Rectal smooth muscle tissue (tissue), 1 donor: ENCODE measurements at regions not wholly inside any gene's neighbourhood (a gene's known extent, or its start where the extent isn't known, plus 50 kb on each side); places are given as distances from the start of the nearest gene placed in this dataset.

Source experiments
- H3K27ac ChIP-seq: one replicate; pipeline ENCODE4 v1.7.0; 2013; ENCODE audit warnings: low read depth, low read length, inconsistent platforms
- H3K27me3 ChIP-seq: one replicate; pipeline ENCODE4 v1.7.0; 2013; ENCODE audit warnings: low read length; ENCODE audit not compliant: control insufficient read depth, insufficient read depth
- H3K36me3 ChIP-seq: one replicate; pipeline ENCODE4 v1.7.0; 2013; ENCODE audit warnings: low read length; ENCODE audit not compliant: control insufficient read depth, insufficient read depth
- H3K4me1 ChIP-seq: one replicate; pipeline ENCODE4 v1.7.0; 2013; ENCODE audit warnings: low read length; ENCODE audit not compliant: control insufficient read depth, insufficient read depth
- H3K4me3 ChIP-seq: one replicate; pipeline ENCODE4 v1.7.0; 2013; ENCODE audit warnings: low read length
- H3K9ac ChIP-seq: one replicate; pipeline ENCODE4 v1.7.0; 2013; ENCODE audit warnings: low read length

DNA sequence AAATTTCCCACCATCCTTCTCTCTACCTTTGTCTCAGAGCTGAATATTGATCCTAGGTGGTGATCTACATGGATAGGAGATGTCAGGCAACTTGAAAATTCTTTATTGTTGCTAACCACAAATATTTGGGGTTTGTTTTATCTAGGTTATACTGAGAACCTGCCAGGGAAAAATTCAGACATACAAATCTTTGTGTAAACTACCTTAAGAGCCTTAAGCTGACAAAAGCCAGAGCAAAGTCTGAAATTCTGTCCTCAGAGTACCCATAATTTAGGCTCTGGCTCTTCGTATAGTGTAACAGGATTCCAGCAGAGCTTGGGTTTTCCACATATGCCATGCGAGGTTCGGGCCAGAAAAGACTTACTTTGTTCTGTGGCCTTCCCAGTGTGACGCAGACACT lies 406.7 kb upstream of the MAF start:
- Histone ChIP-seq H3K9ac (no peak overlapping the region), H3K4me3 (no peak overlapping the region), H3K36me3 (no peaks in the 10 kb centered on the region), H3K27ac (no peak overlapping the region), H3K27me3 (no peaks in the 10 kb centered on the region), H3K4me1 (peaks cover 12% of the 10 kb centered on the region)

DNA sequence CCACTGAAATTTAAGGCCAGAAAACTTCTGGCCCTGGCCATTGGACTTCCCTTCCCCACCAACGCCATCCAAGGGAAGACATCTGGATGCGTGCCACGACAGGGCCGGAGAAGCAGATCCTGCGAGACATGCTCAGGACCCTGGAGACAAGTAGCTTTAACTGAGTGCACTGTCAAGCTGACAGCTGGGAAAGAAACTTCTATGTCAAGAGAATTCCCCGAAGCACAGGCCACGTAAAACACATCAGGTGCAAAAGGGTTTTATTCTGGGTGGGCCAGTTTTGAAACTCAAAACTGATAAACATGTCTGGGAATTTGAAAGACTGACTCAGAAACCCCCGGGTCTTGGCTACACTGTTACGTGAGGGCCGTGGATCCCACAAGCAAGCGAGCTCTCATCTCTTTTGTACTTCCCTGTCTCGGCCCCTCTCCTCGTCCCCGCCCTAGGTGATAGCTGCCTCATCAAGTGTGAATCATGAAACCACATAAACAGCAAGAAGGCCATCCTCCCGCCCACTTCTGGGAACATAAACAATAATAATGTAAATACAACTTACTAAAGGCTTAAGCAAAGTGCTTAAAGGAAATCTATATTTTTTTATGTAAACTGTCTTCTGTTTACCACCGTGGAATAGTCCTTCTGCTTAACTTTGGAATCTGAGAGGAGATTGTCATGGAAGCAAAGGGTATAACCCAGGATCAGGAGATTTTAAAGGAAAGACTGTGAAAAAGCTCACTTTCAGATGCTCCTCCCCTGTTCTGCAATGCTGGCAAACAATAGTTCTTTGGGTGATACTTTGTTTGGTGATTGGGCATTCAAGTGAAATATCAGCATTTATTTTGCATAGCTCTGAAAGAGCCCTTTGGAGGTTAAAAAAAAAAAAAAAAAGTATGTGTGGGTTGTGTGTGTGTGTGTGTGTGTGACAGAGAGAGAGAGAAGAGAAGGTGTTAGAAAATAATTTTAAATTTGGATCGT lies 406.0 kb upstream of the MAF start:
- H3K36me3 ChIP-seq = no peaks in the 10 kb centered on the region
- H3K4me1 ChIP-seq = peaks cover 12% of the 10 kb centered on the region
- no peak overlapping the region for H3K4me3 ChIP-seq
- no peaks in the 10 kb centered on the region for H3K27me3 ChIP-seq
- no peak overlapping the region for H3K9ac ChIP-seq
- no peak overlapping the region for H3K27ac ChIP-seq

DNA sequence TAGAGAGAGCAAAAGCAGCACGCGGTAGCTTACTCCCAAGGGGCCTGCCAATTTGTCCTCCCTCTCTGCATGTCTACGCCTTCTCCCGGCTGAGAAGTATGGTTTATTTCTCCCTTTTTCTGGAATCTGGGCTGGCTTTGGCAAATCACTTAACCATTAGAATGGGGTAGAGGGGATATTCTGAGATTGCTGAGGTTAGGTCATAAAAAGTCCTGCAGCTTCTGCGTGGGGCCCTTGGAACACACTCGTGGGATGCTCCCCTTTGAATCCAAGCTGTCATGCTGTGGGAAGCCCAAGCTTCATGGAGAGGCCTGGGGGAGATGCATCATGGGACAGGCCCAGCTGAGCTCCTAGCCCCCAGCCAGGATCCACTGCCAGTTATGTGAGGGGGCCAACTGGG lies 403.6 kb upstream of the MAF start:
- Histone ChIP-seq H3K4me3 (no peak overlapping the region), H3K27me3 (no peaks in the 10 kb centered on the region), H3K27ac (no peak overlapping the region), H3K36me3 (no peaks in the 10 kb centered on the region), H3K4me1 (peaks cover 12% of the 10 kb centered on the region), H3K9ac (no peak overlapping the region)

DNA sequence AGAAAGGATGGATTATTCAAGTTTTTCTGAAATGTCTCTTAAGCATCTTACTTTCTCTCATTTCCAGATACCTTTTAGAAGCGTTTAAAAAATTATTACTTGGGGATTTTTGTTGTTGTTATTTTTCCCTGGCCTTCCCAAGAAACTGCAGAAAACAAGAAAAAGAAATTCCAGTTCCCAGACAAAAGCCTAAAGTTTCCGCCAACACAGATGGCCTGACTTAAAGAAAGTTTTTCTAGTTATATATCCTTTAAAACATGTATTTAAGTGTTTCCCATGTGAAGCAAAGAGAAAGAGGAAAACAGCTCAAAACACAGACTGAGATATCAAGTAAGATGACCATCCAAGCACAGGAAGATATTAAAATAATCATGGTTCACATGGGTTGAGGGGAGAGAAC lies 401.7 kb upstream of the MAF start:
- Histone ChIP-seq H3K4me3 (no peak overlapping the region), H3K27ac (no peak overlapping the region), H3K36me3 (no peaks in the 10 kb centered on the region), H3K27me3 (no peaks in the 10 kb centered on the region), H3K9ac (no peak overlapping the region), H3K4me1 (peaks cover 9% of the 10 kb centered on the region)

DNA sequence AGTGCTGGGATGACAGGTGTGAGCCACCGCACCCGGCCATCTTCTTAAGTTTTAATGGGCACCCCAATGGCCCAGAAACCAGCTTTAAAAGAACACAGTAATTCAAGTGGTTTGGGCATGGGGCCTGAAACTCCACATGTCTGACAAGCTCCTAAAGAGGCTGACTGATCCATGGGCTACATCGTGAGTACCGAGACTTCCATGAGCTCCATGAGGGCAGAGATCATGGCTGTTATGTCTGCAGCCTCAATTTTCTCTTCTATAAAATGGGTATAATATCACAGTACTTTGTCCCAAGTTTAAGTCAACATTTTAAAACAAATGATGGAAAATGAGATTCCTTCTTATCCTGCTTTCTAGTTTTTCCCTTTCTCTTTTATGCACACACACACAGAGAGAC lies 397.6 kb upstream of the MAF start:
- Histone ChIP-seq H3K36me3 (no peaks in the 10 kb centered on the region), H3K4me3 (no peak overlapping the region), H3K27me3 (no peaks in the 10 kb centered on the region), H3K4me1 (no peaks in the 10 kb centered on the region), H3K9ac (no peak overlapping the region), H3K27ac (no peak overlapping the region)

DNA sequence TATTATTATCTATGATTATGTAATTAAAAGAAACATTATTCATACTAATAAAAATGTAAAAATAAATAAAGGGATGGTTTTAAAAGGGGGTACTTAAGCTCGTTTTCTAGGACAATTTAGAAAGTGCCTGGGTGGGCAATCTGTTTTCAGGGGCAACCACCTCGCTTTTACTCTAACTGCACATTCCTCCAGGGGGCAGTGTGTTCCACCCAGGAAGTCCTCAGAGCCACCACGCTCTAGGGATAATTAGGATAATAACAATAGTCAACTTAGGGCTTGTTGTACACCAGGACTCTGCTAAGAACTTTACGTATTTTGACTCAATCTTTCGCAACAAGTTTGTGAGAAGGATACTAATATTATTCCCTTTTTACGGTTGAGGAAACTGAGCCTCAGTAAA lies 396.7 kb upstream of the MAF start:
- no peaks in the 10 kb centered on the region for H3K27me3 ChIP-seq
- H3K4me3 ChIP-seq = no peak overlapping the region
- no peaks in the 10 kb centered on the region for H3K36me3 ChIP-seq
- H3K4me1 ChIP-seq = no peaks in the 10 kb centered on the region
- no peak overlapping the region for H3K9ac ChIP-seq
- no peak overlapping the region for H3K27ac ChIP-seq

DNA sequence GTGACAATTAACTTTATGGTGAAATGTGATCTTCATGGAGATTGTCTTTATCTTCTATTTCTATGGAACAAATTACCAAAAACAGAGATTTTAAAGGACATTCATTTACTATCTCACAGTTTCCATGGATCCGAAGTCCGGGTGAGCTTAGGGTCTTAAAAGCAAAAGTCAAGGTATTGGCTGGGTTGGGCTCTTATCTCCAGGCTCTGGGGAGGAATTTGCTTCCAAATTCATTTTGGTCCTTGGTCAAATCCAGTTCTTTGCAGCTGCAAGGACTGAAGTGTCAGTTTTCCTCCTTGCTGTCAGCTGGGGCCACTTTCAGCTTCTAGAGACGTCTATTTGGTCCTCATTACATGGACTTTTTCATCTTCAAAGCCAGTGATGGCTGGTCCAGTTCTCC lies 395.8 kb upstream of the MAF start:
- H3K27ac ChIP-seq = no peak overlapping the region
- no peaks in the 10 kb centered on the region for H3K27me3 ChIP-seq
- H3K4me1 ChIP-seq = no peaks in the 10 kb centered on the region
- no peaks in the 10 kb centered on the region for H3K36me3 ChIP-seq
- H3K9ac ChIP-seq = no peak overlapping the region
- H3K4me3 ChIP-seq = no peak overlapping the region

DNA sequence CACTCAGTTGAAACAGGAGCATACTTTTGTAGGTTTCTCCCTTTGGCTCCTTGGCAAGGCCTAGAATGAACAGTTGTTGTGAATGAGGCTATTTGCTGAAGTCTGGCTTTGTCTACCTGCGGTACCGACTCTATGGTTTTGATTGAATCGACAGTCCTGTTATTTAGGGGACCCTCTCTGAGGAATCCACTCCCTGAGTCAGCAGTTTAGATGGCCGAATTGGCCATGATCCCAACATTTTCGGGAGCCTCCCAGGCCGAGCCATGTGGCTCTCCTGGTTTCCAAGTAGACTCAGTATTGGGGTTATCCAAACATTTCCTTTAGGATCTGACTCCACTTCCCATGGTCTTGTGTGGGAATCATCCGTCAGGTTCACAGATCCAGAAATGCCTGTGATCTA lies 394.8 kb upstream of the MAF start:
- no peak overlapping the region for H3K4me3 ChIP-seq
- H3K36me3 ChIP-seq = no peaks in the 10 kb centered on the region
- no peak overlapping the region for H3K27ac ChIP-seq
- H3K27me3 ChIP-seq = no peaks in the 10 kb centered on the region
- H3K4me1 ChIP-seq = no peaks in the 10 kb centered on the region
- H3K9ac ChIP-seq = no peak overlapping the region

DNA sequence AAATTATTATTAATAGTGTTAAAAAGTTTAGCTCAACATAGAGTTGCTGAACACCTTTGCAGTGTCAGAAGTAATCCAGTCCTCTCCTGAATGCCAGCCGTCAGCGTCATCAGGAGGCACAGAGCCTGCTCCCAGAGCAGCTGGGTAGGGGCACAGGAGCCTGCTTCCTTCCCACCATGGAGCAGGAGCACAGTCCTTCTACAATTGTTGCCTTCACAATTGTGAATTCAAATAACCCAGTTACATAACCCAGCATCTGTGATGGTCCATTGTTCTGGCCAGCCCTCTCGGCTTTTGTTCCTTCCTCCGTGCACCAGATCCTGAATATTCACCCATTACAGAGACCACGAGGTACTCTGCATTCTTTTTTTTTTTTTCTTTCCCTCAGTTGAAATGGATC lies 393.9 kb upstream of the MAF start:
- no peak overlapping the region for H3K9ac ChIP-seq
- no peaks in the 10 kb centered on the region for H3K4me1 ChIP-seq
- no peaks in the 10 kb centered on the region for H3K36me3 ChIP-seq
- H3K27me3 ChIP-seq = no peaks in the 10 kb centered on the region
- H3K4me3 ChIP-seq = no peak overlapping the region
- no peak overlapping the region for H3K27ac ChIP-seq

DNA sequence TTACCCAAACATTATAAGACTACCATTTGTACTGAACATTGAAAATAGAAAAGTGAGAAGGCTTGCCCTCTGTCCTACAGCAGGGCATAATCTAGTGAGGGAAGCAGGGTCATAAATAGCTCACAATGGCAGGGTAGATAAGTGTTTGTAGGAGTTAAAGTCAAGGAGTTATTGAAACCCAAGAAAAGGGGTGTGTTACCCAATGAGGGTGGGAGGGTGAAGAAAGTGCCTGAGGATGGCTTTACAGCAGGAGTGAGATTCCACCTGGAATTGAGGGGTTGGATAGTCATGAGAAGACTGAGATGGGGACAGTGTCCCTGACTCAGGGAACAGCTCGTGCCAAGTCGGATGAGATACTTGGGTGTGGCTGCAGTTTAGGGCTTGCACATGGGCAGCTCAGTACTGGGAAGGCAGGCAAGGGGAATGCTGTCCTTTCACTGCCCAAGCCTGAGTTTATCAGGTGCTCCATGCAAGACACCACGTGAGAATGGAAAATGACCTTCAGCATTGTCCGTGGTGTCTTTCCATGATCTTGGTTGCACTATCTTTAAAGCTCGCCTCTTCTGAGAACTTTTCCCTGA lies 393.2 kb upstream of the MAF start:
- Histone ChIP-seq H3K27me3 (no peaks in the 10 kb centered on the region), H3K27ac (no peak overlapping the region), H3K4me1 (no peaks in the 10 kb centered on the region), H3K36me3 (no peaks in the 10 kb centered on the region), H3K4me3 (no peak overlapping the region), H3K9ac (no peak overlapping the region)

DNA sequence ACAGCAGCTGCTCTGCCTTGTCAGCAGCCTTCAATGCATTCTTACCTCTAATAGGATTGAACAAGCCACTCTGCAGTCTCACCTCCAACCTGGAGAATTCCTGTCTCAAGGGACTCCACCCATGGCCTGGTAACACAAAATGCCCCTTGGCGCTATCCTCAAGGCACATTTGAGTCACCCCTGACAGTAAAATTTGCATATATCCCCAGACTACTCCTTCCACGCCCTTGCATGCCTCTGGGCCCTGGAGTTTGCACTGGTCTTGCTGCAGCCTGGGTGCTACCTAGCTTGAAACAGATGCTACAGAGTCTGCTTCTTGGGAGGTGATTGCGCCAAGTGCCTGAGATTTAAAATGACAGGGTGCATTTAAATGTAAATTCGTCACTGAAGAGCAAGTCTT lies 391.4 kb upstream of the MAF start:
- Histone ChIP-seq H3K27me3 (no peaks in the 10 kb centered on the region), H3K4me1 (no peaks in the 10 kb centered on the region), H3K4me3 (no peak overlapping the region), H3K27ac (no peak overlapping the region), H3K9ac (no peak overlapping the region), H3K36me3 (no peaks in the 10 kb centered on the region)

DNA sequence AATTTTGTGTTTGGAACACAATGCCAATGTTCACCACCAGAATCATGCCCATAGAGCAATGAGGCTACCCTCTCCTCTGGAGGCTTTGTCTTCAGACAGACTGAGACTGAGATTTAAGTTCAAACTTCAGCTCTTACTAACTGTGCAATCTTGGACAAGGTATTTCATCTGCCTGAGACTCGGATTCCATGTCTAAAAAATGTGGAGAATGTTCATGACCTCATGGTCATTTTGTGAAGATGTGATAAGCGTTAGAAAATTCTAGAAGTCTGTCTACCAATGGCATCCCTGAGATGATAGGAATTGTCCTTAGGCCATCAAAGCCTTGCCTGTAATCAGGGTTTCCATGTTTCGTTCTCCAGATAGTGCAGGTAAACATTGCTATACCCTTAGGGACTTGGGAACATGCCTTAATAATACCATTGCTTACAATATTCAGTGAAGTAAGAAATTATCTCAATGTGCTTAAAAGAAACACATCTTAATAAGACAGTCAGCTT lies 388.2 kb upstream of the MAF start:
- Histone ChIP-seq H3K4me3 (no peak overlapping the region), H3K9ac (no peak overlapping the region), H3K36me3 (no peaks in the 10 kb centered on the region), H3K27me3 (no peaks in the 10 kb centered on the region), H3K27ac (no peak overlapping the region), H3K4me1 (no peaks in the 10 kb centered on the region)

DNA sequence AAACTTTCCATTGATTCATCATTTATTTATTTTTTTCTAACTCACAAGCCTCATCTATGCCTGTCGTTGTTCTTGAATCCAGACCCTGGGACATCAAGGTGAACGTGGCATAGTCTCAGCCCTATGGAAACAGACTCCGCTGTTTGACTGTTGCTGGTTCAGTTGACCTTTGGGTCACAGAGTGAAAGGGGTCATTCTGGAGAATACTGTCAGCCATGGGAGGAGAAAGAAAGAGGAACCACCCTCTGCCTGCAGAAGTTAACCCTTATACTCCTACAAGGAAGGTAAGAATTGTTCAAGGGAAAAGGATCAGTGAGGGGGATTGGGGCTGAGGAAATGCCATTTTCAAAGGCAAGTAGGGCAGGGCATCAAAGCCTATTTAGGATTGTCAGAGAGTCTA lies 387.6 kb upstream of the MAF start:
- no peak overlapping the region for H3K9ac ChIP-seq

More for the DNA sequence above, 387.6 kb upstream of the MAF start:
- H3K27ac ChIP-seq = no peak overlapping the region
- no peak overlapping the region for H3K4me3 ChIP-seq
- no peaks in the 10 kb centered on the region for H3K36me3 ChIP-seq
- no peaks in the 10 kb centered on the region for H3K4me1 ChIP-seq
- H3K27me3 ChIP-seq = no peaks in the 10 kb centered on the region
